Neural progenitor cell (in vitro differentiated cells): ENCODE measurements at regions not wholly inside any gene's neighbourhood (a gene's known extent, or its start where the extent isn't known, plus 50 kb on each side); places are given as distances from the start of the nearest gene placed in this dataset.

Experiments used
- EZH2 ChIP-seq: fragments of 200-600 bp; sonication (generic); IDR thresholded peaks from 2 replicates; pipeline ENCODE4 v1.6.1; 2017; ENCODE audit warnings: antibody characterized with exemption, mild to moderate bottlenecking, moderate library complexity
- TF ChIP-seq, protein P1 (sequence below): fragments of 200-600 bp; sonication (generic); IDR thresholded peaks from 2 replicates; pipeline ENCODE4 v1.5.1; 2017; ENCODE audit warnings: antibody characterized with exemption, mild to moderate bottlenecking

DNA sequence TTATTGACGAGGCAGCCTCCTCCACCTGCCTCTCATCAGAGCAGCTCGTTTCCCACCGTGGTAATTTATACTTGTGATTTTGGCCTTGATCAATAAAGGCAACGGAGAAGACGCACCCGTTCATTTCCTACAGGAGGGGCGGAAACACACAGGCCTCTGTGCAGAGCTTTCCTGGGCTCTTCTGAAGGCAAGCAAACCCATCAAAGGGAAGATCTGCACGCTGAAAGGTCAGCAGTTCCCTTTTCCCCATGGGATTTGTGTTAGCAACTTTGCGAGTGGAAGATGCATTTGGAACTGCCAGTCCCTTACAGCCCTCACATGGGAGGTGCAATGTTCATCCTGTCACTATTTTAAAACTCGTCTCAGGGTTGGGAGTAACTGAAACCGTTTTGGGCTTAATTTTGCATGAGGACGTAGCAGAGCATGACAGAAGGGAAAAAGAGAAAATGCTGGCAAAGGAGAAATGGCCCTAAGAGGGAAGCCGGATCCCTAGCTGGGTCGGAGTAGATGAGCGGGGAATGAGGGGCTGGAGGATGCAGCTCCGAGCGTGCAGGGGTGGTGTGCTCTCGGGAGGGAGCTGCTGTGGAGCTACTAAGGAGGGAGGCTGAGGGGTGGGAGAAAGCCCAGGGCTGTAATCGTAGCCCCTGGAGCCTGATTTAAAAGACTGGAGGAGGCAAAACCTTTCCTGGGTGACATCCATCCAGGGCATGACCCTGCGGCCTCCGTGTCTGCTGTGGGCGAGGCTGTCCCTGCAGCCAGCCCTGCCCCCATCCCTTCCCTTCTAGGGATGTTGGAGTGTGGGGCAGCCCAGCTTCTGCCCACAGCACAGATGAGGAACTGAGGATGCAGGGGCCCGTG, 111.1 kb upstream of the FAM20C start:
- no peak for TF ChIP-seq EZH2
- TF ChIP-seq, protein P1, sequence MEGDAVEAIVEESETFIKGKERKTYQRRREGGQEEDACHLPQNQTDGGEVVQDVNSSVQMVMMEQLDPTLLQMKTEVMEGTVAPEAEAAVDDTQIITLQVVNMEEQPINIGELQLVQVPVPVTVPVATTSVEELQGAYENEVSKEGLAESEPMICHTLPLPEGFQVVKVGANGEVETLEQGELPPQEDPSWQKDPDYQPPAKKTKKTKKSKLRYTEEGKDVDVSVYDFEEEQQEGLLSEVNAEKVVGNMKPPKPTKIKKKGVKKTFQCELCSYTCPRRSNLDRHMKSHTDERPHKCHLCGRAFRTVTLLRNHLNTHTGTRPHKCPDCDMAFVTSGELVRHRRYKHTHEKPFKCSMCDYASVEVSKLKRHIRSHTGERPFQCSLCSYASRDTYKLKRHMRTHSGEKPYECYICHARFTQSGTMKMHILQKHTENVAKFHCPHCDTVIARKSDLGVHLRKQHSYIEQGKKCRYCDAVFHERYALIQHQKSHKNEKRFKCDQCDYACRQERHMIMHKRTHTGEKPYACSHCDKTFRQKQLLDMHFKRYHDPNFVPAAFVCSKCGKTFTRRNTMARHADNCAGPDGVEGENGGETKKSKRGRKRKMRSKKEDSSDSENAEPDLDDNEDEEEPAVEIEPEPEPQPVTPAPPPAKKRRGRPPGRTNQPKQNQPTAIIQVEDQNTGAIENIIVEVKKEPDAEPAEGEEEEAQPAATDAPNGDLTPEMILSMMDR: no peak
